ENCODE measurements at regions not wholly inside any gene's neighbourhood (a gene's known extent, or its start where the extent isn't known, plus 50 kb on each side); places are given as distances from the start of the nearest gene placed in this dataset.

- Histone ChIP-seq H3K9ac (ENCODE audit: low read depth in 1 of 2, low read length in 2 of 2) (no peak overlapping the region), H3K27me3 (ENCODE audit: control insufficient read depth in 2 of 2, insufficient read depth in 2 of 2, low read length in 2 of 2) (no peaks in the 10 kb centered on the region), H3K27ac (ENCODE audit: low read depth in 2 of 2, low read length in 2 of 2) (no peak overlapping the region), H3K4me1 (ENCODE audit: control insufficient read depth in 2 of 2, insufficient read depth in 2 of 2, low read length in 2 of 2) (no peaks in the 10 kb centered on the region), H3K4me3 (ENCODE audit: low read length in 2 of 2) (no peak overlapping the region), H3K9me3 (ENCODE audit: control insufficient read depth in 2 of 2, low read length in 2 of 2) (no peaks in the 10 kb centered on the region), H3K36me3 (ENCODE audit: control insufficient read depth in 2 of 2, insufficient read depth in 2 of 2, low read length in 2 of 2) (no peaks in the 10 kb centered on the region)
These were observed 203.0 kb upstream of the SESN3 start for GRCh38 chr11:95434009-95434408.

- Histone ChIP-seq H3K9ac (ENCODE audit: low read depth in 1 of 2, low read length in 2 of 2) (no peak overlapping the region), H3K27ac (ENCODE audit: low read depth in 2 of 2, low read length in 2 of 2) (no peak overlapping the region), H3K9me3 (ENCODE audit: control insufficient read depth in 2 of 2, low read length in 2 of 2) (no peaks in the 10 kb centered on the region), H3K4me1 (ENCODE audit: control insufficient read depth in 2 of 2, insufficient read depth in 2 of 2, low read length in 2 of 2) (no peaks in the 10 kb centered on the region), H3K36me3 (ENCODE audit: control insufficient read depth in 2 of 2, insufficient read depth in 2 of 2, low read length in 2 of 2) (no peaks in the 10 kb centered on the region), H3K27me3 (ENCODE audit: control insufficient read depth in 2 of 2, insufficient read depth in 2 of 2, low read length in 2 of 2) (no peaks in the 10 kb centered on the region), H3K4me3 (ENCODE audit: low read length in 2 of 2) (no peak overlapping the region)
These were observed 201.9 kb upstream of the SESN3 start for GRCh38 chr11:95432714-95433503.

GRCh38 chr11:95429376-95429907, 198.4 kb upstream of the SESN3 start:
- H3K4me3 ChIP-seq (ENCODE audit: low read length in 2 of 2) = no peak overlapping the region

GRCh38 chr11:95426823-95427462, 195.9 kb upstream of the SESN3 start:
- Histone ChIP-seq H3K36me3 (ENCODE audit: control insufficient read depth in 2 of 2, insufficient read depth in 2 of 2, low read length in 2 of 2) (no peaks in the 10 kb centered on the region), H3K27me3 (ENCODE audit: control insufficient read depth in 2 of 2, insufficient read depth in 2 of 2, low read length in 2 of 2) (no peaks in the 10 kb centered on the region), H3K4me1 (ENCODE audit: control insufficient read depth in 2 of 2, insufficient read depth in 2 of 2, low read length in 2 of 2) (no peaks in the 10 kb centered on the region), H3K9me3 (ENCODE audit: control insufficient read depth in 2 of 2, low read length in 2 of 2) (no peaks in the 10 kb centered on the region), H3K27ac (ENCODE audit: low read depth in 2 of 2, low read length in 2 of 2) (no peak overlapping the region), H3K4me3 (ENCODE audit: low read length in 2 of 2) (no peak overlapping the region), H3K9ac (ENCODE audit: low read depth in 1 of 2, low read length in 2 of 2) (no peak overlapping the region)

More at GRCh38 chr11:95429376-95429907, 198.4 kb upstream of the SESN3 start:
- H3K36me3 ChIP-seq (ENCODE audit: control insufficient read depth in 2 of 2, insufficient read depth in 2 of 2, low read length in 2 of 2) = no peaks in the 10 kb centered on the region
- H3K27ac ChIP-seq (ENCODE audit: low read depth in 2 of 2, low read length in 2 of 2) = no peak overlapping the region
- no peaks in the 10 kb centered on the region for H3K4me1 ChIP-seq (ENCODE audit: control insufficient read depth in 2 of 2, insufficient read depth in 2 of 2, low read length in 2 of 2)
- H3K9ac ChIP-seq (ENCODE audit: low read depth in 1 of 2, low read length in 2 of 2) = no peak overlapping the region
- H3K27me3 ChIP-seq (ENCODE audit: control insufficient read depth in 2 of 2, insufficient read depth in 2 of 2, low read length in 2 of 2) = no peaks in the 10 kb centered on the region
- H3K9me3 ChIP-seq (ENCODE audit: control insufficient read depth in 2 of 2, low read length in 2 of 2) = no peaks in the 10 kb centered on the region

- Histone ChIP-seq H3K27me3 (ENCODE audit: control insufficient read depth in 2 of 2, insufficient read depth in 2 of 2, low read length in 2 of 2) (no peaks in the 10 kb centered on the region), H3K4me3 (ENCODE audit: low read length in 2 of 2) (no peak overlapping the region), H3K36me3 (ENCODE audit: control insufficient read depth in 2 of 2, insufficient read depth in 2 of 2, low read length in 2 of 2) (no peaks in the 10 kb centered on the region), H3K4me1 (ENCODE audit: control insufficient read depth in 2 of 2, insufficient read depth in 2 of 2, low read length in 2 of 2) (no peaks in the 10 kb centered on the region), H3K9me3 (ENCODE audit: control insufficient read depth in 2 of 2, low read length in 2 of 2) (no peaks in the 10 kb centered on the region), H3K9ac (ENCODE audit: low read depth in 1 of 2, low read length in 2 of 2) (no peak overlapping the region), H3K27ac (ENCODE audit: low read depth in 2 of 2, low read length in 2 of 2) (no peak overlapping the region)
These were observed 188.9 kb upstream of the SESN3 start for GRCh38 chr11:95419915-95420314.

- H3K27me3 ChIP-seq (ENCODE audit: control insufficient read depth in 2 of 2, insufficient read depth in 2 of 2, low read length in 2 of 2) = no peaks in the 10 kb centered on the region
- no peaks in the 10 kb centered on the region for H3K9me3 ChIP-seq (ENCODE audit: control insufficient read depth in 2 of 2, low read length in 2 of 2)
- H3K36me3 ChIP-seq (ENCODE audit: control insufficient read depth in 2 of 2, insufficient read depth in 2 of 2, low read length in 2 of 2) = no peaks in the 10 kb centered on the region
- no peak overlapping the region for H3K9ac ChIP-seq (ENCODE audit: low read depth in 1 of 2, low read length in 2 of 2)
- no peak overlapping the region for H3K27ac ChIP-seq (ENCODE audit: low read depth in 2 of 2, low read length in 2 of 2)
- no peaks in the 10 kb centered on the region for H3K4me1 ChIP-seq (ENCODE audit: control insufficient read depth in 2 of 2, insufficient read depth in 2 of 2, low read length in 2 of 2)
- H3K4me3 ChIP-seq (ENCODE audit: low read length in 2 of 2) = no peak overlapping the region
These were observed 187.9 kb upstream of the SESN3 start for GRCh38 chr11:95418916-95419315.

- H3K4me3 ChIP-seq (ENCODE audit: low read length in 2 of 2) = no peak overlapping the region
- no peak overlapping the region for H3K27ac ChIP-seq (ENCODE audit: low read depth in 2 of 2, low read length in 2 of 2)
- H3K27me3 ChIP-seq (ENCODE audit: control insufficient read depth in 2 of 2, insufficient read depth in 2 of 2, low read length in 2 of 2) = no peaks in the 10 kb centered on the region
- H3K4me1 ChIP-seq (ENCODE audit: control insufficient read depth in 2 of 2, insufficient read depth in 2 of 2, low read length in 2 of 2) = no peaks in the 10 kb centered on the region
- no peak overlapping the region for H3K9ac ChIP-seq (ENCODE audit: low read depth in 1 of 2, low read length in 2 of 2)
- H3K9me3 ChIP-seq (ENCODE audit: control insufficient read depth in 2 of 2, low read length in 2 of 2) = no peaks in the 10 kb centered on the region
- no peaks in the 10 kb centered on the region for H3K36me3 ChIP-seq (ENCODE audit: control insufficient read depth in 2 of 2, insufficient read depth in 2 of 2, low read length in 2 of 2)
These were observed 186.8 kb upstream of the SESN3 start for GRCh38 chr11:95417832-95418231.

GRCh38 chr11:95415837-95416304, 184.9 kb upstream of the SESN3 start:
- no peak overlapping the region for H3K4me3 ChIP-seq (ENCODE audit: low read length in 2 of 2)
- H3K4me1 ChIP-seq (ENCODE audit: control insufficient read depth in 2 of 2, insufficient read depth in 2 of 2, low read length in 2 of 2) = no peaks in the 10 kb centered on the region
- no peaks in the 10 kb centered on the region for H3K27me3 ChIP-seq (ENCODE audit: control insufficient read depth in 2 of 2, insufficient read depth in 2 of 2, low read length in 2 of 2)
- no peak overlapping the region for H3K27ac ChIP-seq (ENCODE audit: low read depth in 2 of 2, low read length in 2 of 2)
- H3K9ac ChIP-seq (ENCODE audit: low read depth in 1 of 2, low read length in 2 of 2) = no peak overlapping the region
- H3K36me3 ChIP-seq (ENCODE audit: control insufficient read depth in 2 of 2, insufficient read depth in 2 of 2, low read length in 2 of 2) = no peaks in the 10 kb centered on the region
- no peaks in the 10 kb centered on the region for H3K9me3 ChIP-seq (ENCODE audit: control insufficient read depth in 2 of 2, low read length in 2 of 2)

GRCh38 chr11:95414217-95414616, 183.2 kb upstream of the SESN3 start:
- Histone ChIP-seq H3K4me1 (ENCODE audit: control insufficient read depth in 2 of 2, insufficient read depth in 2 of 2, low read length in 2 of 2) (no peaks in the 10 kb centered on the region), H3K4me3 (ENCODE audit: low read length in 2 of 2) (no peak overlapping the region), H3K36me3 (ENCODE audit: control insufficient read depth in 2 of 2, insufficient read depth in 2 of 2, low read length in 2 of 2) (no peaks in the 10 kb centered on the region), H3K9ac (ENCODE audit: low read depth in 1 of 2, low read length in 2 of 2) (no peak overlapping the region), H3K27ac (ENCODE audit: low read depth in 2 of 2, low read length in 2 of 2) (no peak overlapping the region), H3K27me3 (ENCODE audit: control insufficient read depth in 2 of 2, insufficient read depth in 2 of 2, low read length in 2 of 2) (no peaks in the 10 kb centered on the region), H3K9me3 (ENCODE audit: control insufficient read depth in 2 of 2, low read length in 2 of 2) (no peaks in the 10 kb centered on the region)

GRCh38 chr11:95413761-95414160, 182.8 kb upstream of the SESN3 start:
- H3K36me3 ChIP-seq (ENCODE audit: control insufficient read depth in 2 of 2, insufficient read depth in 2 of 2, low read length in 2 of 2) = no peaks in the 10 kb centered on the region
- no peaks in the 10 kb centered on the region for H3K9me3 ChIP-seq (ENCODE audit: control insufficient read depth in 2 of 2, low read length in 2 of 2)
- no peak overlapping the region for H3K27ac ChIP-seq (ENCODE audit: low read depth in 2 of 2, low read length in 2 of 2)
- H3K27me3 ChIP-seq (ENCODE audit: control insufficient read depth in 2 of 2, insufficient read depth in 2 of 2, low read length in 2 of 2) = no peaks in the 10 kb centered on the region
- no peak overlapping the region for H3K9ac ChIP-seq (ENCODE audit: low read depth in 1 of 2, low read length in 2 of 2)
- H3K4me1 ChIP-seq (ENCODE audit: control insufficient read depth in 2 of 2, insufficient read depth in 2 of 2, low read length in 2 of 2) = no peaks in the 10 kb centered on the region
- H3K4me3 ChIP-seq (ENCODE audit: low read length in 2 of 2) = no peak overlapping the region
